HG03025 (cell line): ENCODE measurements at regions not wholly inside any gene's neighbourhood (a gene's known extent, or its start where the extent isn't known, plus 50 kb on each side); places are given as distances from the start of the nearest gene placed in this dataset.

Experiments
- ATAC-seq: cut with Tn5 transposase; IDR thresholded peaks from one replicate; pipeline ENCODE4 v1.9.1; 2021; ENCODE audit warnings: mild to moderate bottlenecking, moderate library complexity; ENCODE audit not compliant: unreplicated experiment, low FRiP score

DNA sequence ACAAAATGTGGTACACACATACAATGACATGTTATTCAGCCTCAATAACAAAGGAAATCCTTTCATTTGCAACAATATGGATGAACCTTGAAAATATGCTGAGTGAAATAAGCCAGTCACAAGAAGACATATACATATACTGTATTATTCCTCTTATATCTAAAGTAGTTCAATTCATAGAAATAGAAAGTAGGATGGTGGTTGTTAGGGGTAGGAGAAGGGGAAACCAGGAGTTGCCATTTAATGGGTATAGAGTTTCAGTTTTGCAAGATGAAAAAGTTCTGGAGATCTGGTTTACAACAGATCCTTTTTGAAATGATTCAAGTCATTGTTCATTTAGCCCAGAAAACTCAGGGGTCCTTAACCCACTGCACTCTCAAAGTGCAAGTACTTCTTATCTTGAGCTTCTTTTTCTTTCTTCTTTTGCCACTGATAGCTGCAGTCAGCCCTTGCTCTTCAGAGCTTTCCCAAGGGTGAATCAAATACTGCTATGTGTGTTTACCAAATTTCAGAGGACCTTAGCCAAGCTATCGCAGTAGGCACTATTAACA lies 208.0 kb upstream of the EOMES start:
- no peak for ATAC-seq

DNA sequence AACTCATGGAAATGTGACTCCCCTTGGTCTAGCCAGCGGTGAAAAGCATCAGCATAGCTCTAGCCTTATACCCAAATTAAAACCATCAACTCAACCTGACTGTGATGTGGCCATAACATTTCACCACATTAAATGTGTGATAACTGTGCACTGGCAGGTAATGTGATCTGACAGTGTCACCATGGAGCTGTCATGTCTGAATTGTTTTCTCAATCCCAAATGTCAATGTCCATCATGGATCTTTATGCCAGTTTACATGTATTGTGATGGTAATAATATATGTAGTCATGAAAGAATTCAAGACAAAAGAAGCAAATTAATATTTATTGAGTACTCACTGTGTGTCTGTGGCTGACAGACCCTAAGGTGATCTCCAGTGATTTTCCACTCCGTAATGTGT lies 213.4 kb upstream of the EOMES start:
- ATAC-seq = no peak

GRCh38 chr3:27939521-27939920 lies 217.4 kb upstream of the EOMES start:
- no peak for ATAC-seq

DNA sequence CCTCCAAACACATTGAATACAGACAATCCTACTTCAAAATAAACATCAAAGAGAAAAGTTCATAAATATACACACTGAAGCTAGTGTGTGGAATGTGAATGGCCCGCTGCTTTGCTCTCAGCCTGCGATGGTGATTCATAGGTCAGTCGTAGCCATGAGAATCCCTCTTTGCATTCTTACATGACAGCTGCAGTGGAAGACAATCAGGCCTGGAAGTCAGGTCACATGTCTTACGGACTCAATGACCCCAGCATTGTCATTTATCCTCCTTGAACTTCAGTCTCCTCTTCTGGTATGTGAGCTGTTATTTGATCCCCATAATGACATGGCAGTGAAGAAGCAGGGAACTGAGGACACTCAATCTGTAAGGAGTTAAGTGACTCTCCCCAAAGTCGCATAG lies 217.8 kb upstream of the EOMES start:
- no peak for ATAC-seq

DNA sequence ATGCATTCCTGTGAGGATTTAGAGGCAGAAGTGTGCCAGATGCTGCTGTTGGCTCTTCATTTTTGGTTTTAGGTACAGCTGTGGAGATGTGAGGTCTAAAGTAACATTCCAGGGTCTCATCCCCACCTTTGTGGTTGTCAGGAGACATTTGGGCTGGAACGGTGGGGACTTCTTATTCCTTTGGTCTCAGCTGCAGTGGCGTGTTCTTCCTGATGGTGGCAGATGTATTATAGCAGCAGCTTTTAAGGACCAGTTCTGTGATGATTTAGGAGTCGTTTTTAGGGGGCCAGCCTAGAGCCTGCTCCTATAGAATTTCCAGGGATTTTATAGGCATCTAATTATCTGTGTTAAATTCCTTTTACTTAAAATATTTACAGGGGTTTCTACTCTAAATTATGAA lies 221.0 kb upstream of the EOMES start:
- ATAC-seq = no peak

DNA sequence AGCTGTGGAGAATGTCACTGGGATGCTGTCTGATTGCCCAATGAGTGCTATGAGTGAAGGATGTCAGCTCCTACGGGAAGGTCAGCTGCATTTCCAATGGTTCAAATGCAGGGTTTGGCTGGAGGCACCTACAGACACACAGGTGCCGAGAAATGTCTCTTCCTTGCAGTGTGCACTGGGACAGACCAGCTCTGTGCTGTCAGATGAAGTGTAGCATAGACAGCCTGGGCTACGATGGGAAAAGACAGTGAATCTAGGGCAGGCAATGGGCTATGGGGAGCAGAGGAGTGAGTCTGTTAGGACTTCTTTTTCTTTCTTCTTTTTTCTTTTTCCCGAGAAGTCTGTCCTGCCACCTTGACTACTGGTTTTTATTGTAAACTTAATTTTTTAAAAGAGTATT lies 223.1 kb upstream of the EOMES start:
- no peak for ATAC-seq

GRCh38 chr3:27960133-27960532 lies 238.0 kb upstream of the EOMES start:
- ATAC-seq = no peak

GRCh38 chr3:27963519-27963918 lies 241.4 kb upstream of the EOMES start:
- ATAC-seq = no peak

DNA sequence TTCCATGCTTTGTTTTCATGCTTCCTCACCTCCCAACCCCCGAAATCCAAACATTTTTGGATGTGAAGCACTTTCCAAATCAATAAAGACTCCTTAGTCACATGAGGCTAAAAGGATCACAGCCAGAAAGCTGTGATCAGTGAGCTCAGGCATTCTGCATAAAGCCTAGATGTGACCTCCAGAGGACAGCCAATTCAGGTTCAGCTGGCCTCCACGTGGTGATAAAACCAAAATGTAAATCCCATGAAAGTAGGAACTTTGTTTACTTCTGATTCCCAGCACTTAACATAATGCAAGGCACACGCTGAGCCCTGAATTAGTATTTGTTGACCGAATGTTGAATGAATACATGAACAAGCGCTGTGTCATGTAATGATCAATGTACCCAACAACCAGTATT lies 249.5 kb upstream of the EOMES start:
- ATAC-seq = no peak

DNA sequence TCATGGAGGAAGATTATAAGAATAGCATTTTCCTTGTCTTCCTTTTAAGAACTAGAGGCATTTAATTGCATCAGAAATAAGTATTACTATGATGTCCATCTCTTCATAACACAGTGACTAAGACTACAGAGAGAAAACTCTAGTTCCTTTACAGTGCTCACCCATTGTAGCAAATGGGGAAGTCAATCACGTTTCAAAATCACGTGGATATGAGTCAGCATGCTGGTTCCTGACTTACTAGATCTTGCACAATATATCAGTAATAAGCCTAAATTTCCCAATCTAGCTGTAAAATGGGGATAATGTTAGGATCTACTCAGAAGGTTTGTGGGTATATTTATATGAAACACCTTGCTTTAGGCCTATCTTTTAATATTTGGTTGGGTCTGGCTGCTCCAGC lies 254.8 kb upstream of the EOMES start:
- no peak for ATAC-seq

DNA sequence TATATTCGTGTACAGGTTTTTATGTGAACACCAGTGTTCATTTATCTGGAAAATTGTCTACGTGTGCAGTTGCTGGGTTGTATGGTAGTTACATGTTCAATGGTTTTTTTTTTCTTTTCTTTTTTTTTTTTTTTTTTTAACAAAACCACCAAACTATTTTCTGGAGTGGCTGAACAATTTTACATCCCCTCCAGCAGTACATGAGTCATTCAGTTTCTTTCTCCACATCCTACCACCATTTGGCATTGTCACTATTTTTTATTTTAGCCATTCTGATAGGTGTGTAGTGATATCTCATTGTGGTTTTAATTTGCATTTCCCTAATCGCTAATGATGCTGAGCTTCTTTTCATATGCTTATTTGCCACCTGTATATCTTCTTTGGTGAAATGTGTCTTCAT lies 256.3 kb upstream of the EOMES start:
- ATAC-seq = no peak

DNA sequence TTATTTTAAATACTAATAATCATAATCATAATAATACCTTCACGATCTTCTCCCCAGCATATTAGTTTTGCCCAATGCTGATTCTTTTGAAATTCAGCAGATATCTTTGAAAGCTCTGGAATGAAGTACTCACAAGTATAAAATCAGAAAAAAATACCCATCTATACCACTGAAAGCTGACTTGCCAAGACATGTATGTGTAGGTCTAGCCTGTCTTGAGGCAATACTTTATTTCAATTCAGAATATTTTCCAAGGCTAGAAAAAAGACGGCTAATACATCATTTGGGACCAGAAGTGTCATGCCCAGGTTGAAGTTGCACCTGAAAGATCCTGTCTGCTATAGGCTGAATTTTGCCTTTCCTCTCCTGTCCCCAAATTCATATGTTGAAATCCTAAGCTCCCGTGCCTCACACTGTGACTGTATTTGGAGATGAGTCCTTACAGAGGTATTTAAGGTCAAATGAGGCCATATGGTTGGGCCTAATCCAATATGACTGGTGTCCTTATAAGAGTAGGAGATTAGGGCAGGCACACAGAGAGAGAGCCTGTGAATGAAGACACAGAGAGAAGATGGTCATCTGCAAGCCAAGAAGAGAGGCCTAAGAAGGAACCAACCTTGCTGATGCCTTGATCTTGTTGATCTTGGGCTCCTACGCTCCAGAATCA lies 255.9 kb upstream of the CMC1 start:
- no peak for ATAC-seq

- ATAC-seq = no peak
Observed at GRCh38 chr3:27986234-27986879, 255.1 kb upstream of the CMC1 start.

DNA sequence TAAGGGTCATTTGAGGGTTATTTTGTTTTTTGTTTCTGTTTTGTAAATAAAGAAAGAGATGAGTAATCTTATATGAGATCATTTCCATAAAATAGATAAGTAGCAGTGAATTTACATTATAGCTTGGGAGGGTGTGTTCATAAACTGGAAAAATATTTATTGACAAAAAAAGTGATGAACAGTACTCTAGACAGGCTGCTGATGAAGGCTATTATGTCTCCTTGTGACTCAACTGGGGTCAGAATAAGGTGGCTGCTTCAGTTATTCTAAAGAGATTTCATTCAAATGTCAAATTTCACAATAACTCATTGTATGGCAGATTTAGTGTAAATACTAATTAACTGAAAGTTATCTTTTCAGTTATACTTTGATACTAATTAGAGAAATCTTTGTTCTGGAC lies 251.1 kb upstream of the CMC1 start:
- no peak for ATAC-seq

DNA sequence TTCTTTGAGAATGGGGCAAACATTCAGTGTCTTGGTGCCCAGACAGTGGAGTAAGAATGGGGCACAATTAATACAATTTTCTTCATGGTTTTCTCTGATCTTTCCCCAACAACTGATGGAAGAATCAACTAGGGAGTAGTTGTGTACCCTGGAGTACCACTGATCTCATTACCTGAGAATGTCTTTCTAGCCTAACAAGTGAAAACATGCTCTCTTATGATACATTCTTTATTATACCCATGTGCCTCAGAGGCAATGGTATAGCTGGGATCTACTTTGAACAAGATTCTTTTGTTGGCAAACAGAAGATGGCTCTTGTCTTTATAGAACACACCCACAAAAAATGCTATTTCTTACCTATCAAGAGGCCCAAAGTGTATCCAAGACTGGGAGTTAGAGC lies 250.6 kb upstream of the CMC1 start:
- no peak for ATAC-seq

DNA sequence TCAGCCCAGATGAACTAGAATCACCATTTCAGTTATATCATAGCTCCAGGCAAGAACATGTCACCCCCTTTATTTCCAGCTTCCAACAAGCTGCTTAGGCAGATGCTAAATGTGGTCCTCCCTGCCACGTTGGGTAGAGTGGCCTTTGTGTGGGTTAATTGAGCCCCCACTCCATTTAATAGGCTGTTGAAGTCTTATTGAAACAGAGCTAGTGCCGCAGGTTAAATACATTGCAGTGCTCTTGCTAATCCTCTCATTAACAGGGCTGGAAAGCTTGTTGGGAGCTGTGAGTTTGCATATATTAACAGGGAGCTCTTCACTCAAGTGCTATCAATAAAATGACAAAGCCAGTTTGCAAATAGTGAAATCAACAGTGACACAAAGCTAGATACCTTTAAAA lies 248.4 kb upstream of the CMC1 start:
- ATAC-seq = no peak

GRCh38 chr3:28000608-28001007 lies 240.8 kb upstream of the CMC1 start:
- ATAC-seq = no peak

DNA sequence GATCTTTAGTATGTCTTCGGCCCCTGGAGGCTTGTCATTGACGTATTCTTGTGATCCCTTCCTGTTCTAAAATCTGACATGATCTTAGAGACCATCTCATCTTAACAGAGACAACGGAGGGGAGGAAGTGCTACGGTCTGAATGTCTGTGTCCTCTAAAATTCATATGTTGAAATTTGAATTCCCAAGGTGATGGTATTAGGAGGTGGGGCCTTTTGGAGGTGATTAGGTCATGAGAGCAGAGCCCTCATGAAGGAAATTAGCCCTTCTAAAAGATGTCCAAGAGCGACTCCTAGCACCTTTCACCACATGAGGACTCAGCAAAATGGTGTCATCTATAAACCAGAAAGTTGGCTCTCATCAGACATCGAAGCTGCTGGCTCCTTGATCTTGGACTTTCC lies 233.2 kb upstream of the CMC1 start:
- ATAC-seq = no peak

DNA sequence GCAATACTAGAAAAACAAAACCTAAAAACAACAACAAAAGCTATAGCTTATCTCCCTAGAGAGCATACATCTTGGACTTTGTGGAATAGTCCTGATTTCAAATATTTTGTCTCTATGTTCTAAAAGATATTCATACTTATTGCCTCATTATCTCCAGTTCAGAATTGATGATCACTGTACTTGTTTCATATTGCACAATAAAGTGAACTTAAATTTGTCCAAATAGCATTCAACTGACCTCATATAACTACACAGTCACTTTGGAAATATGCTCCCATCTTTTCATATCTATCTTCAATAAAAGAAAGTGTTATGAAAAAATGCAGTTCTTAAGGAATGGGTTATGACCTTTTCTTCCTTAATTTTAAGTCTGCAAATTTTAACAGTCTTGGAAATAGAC lies 228.6 kb upstream of the CMC1 start:
- no peak for ATAC-seq

DNA sequence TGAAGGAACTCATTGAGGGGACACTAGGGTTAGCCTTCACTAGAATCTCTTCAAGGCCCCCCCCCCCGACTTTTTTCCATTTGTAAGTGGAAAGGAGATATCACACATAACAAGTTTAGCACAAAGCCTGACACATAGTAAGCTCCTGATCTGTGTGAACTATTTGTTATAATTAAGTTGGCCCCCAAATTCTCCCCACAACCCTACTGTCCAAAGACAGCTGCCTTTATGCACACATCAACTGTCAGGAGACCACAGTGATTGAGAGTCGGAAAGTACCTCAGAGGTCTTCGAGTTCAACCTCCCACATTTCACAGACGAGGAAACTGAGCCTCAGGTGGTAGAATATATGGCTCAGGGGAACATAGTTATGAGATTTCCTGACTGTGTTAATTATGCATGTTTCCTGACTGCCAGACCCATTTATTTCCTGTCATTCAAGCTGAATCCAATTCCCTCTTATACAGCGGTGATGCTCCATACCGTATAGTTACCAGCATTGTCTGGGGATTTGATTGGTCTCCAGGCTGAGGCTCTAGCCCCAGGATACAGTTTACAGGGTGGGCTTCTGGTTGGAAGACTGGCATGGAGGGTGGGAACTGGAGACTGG lies 227.4 kb upstream of the CMC1 start:
- ATAC-seq = no peak

- ATAC-seq = no peak
Observed at GRCh38 chr3:28018925-28019718, 222.3 kb upstream of the CMC1 start.
